Endodermal cell (in vitro differentiated cells): ENCODE measurements at regions not wholly inside any gene's neighbourhood (a gene's known extent, or its start where the extent isn't known, plus 50 kb on each side); places are given as distances from the start of the nearest gene placed in this dataset.

Experiments
- DNase-seq: peaks from one replicate; pipeline ENCODE4 v3.0.0-alpha.2; 2017
- H3K27ac ChIP-seq: 2 replicates; pipeline ENCODE4 v1.5.1; 2013; ENCODE audit warnings: mild to moderate bottlenecking, low read depth, low read length, moderate library complexity
- H3K27me3 ChIP-seq: 2 replicates; pipeline ENCODE4 v1.6.1; 2013; ENCODE audit warnings: mild to moderate bottlenecking, low read length, moderate library complexity; ENCODE audit not compliant: insufficient read depth, control insufficient read depth, poor library complexity, severe bottlenecking
- H3K36me3 ChIP-seq: 2 replicates; pipeline ENCODE4 v1.7.0; 2013; ENCODE audit warnings: mild to moderate bottlenecking, low read length, moderate library complexity; ENCODE audit not compliant: control insufficient read depth, insufficient read depth
- H3K4me1 ChIP-seq: one replicate; pipeline ENCODE4 v1.7.0; 2013; ENCODE audit warnings: low read length; ENCODE audit not compliant: control insufficient read depth, insufficient read depth
- H3K4me3 ChIP-seq: 2 replicates; pipeline ENCODE4 v1.5.1; 2013; ENCODE audit warnings: mild to moderate bottlenecking, low read length, moderate library complexity
- H3K9ac ChIP-seq: 2 replicates; pipeline ENCODE4 v1.6.1; 2013; ENCODE audit warnings: mild to moderate bottlenecking, low read length, moderate library complexity; ENCODE audit not compliant: poor library complexity, severe bottlenecking; ENCODE audit errors: extremely low read depth
- H3K9me3 ChIP-seq: 2 replicates; pipeline ENCODE4 v1.6.1; 2013; ENCODE audit warnings: mild to moderate bottlenecking, low read length, moderate library complexity; ENCODE audit not compliant: control insufficient read depth
- H3K27ac Mint-ChIP-seq: 2 replicates; pipeline ENCODE4 v1.8.0; 2020; ENCODE audit warnings: mixed read lengths
- H3K27me3 Mint-ChIP-seq: 2 replicates; pipeline ENCODE4 v1.8.0; 2021; ENCODE audit warnings: mild to moderate bottlenecking, mixed read lengths; ENCODE audit not compliant: insufficient read depth
- H3K36me3 Mint-ChIP-seq: 2 replicates; pipeline ENCODE4 v1.8.0; 2020; ENCODE audit warnings: low read depth, mixed read lengths
- H3K4me1 Mint-ChIP-seq: 2 replicates; pipeline ENCODE4 v1.8.0; 2020; ENCODE audit warnings: mixed read lengths
- H3K4me3 Mint-ChIP-seq: 2 replicates; pipeline ENCODE4 v1.8.0; 2020; ENCODE audit warnings: mild to moderate bottlenecking, moderate library complexity, mixed read lengths
- H3K9me3 Mint-ChIP-seq: 2 replicates; pipeline ENCODE4 v1.8.0; 2020; ENCODE audit warnings: mild to moderate bottlenecking, mixed read lengths
- CTCF ChIP-seq: fragments of 200-600 bp; sonication (generic); conservative IDR thresholded peaks from 2 replicates; pipeline ENCODE4 v1.5.0; 2021; ENCODE audit warnings: antibody characterized with exemption, mild to moderate bottlenecking
- WGBS, 2 experiments: methylation state at CpG; one replicate each; pipeline versions ENCODE4 v1.1.5 to v1.1.7; 2013; ENCODE audit warnings: missing lambda C conversion rate in 2 of 2, mixed read lengths in 1 of 2; ENCODE audit not compliant: insufficient coverage in 1 of 2, insufficient read length in 1 of 2; 5-methylcytosine and 5-hydroxymethylcytosine counted together

- H3K27me3 ChIP-seq: no peaks in the 10 kb centered on the region
- peak overlapping the region; percentile 99 for H3K9ac ChIP-seq
- H3K4me1 Mint-ChIP-seq: peaks cover 38% of the 10 kb centered on the region
- H3K9me3 ChIP-seq: no peaks in the 10 kb centered on the region
- H3K4me1 ChIP-seq: no peaks in the 10 kb centered on the region
- peak overlapping the region; percentile 100 for H3K27ac ChIP-seq
- no peaks in the 10 kb centered on the region for H3K9me3 Mint-ChIP-seq
- no peaks in the 10 kb centered on the region for H3K36me3 Mint-ChIP-seq
- no peaks in the 10 kb centered on the region for H3K36me3 ChIP-seq
- no peaks in the 10 kb centered on the region for H3K27me3 Mint-ChIP-seq
- no peak for TF ChIP-seq CTCF
- H3K4me3 Mint-ChIP-seq: peak overlapping the region; percentile 83
- H3K27ac Mint-ChIP-seq: peak overlapping the region; percentile 79
- peak; percentile 71 for DNase-seq
- WGBS, 2 experiments: 70 to 87% methylated on average over 7 to 12 of the region's 12 CpGs
- H3K4me3 ChIP-seq: peak overlapping the region; percentile 82
Observed at GRCh38 chr1:244968471-244968871, 104.1 kb upstream of the HNRNPU start.

- no peaks in the 10 kb centered on the region for H3K9me3 ChIP-seq
Observed at GRCh38 chr1:244967159-244967558, 102.8 kb upstream of the HNRNPU start.

GRCh38 chr1:244965185-244966030, 101.1 kb upstream of the HNRNPU start:
- Mint-ChIP-seq H3K36me3 (no peaks in the 10 kb centered on the region), H3K27me3 (no peaks in the 10 kb centered on the region), H3K4me1 (peaks cover 34% of the 10 kb centered on the region), H3K9me3 (no peaks in the 10 kb centered on the region), H3K4me3 (no peak overlapping the region), H3K27ac (no peak overlapping the region)
- no peak overlapping the region for H3K9ac ChIP-seq
- H3K4me3 ChIP-seq: no peak overlapping the region
- no peaks in the 10 kb centered on the region for H3K27me3 ChIP-seq
- TF ChIP-seq CTCF: no peak
- no peak for DNase-seq
- no peaks in the 10 kb centered on the region for H3K36me3 ChIP-seq
- H3K9me3 ChIP-seq: no peaks in the 10 kb centered on the region
- no peak overlapping the region for H3K27ac ChIP-seq
- WGBS, 2 experiments: 88 to 95% methylated on average over 5 to 8 of the region's 8 CpGs
- no peaks in the 10 kb centered on the region for H3K4me1 ChIP-seq

More at GRCh38 chr1:244967159-244967558, 102.8 kb upstream of the HNRNPU start:
- Histone ChIP-seq H3K27me3 (no peaks in the 10 kb centered on the region), H3K4me3 (no peak overlapping the region), H3K36me3 (no peaks in the 10 kb centered on the region), H3K9ac (no peak overlapping the region), H3K4me1 (no peaks in the 10 kb centered on the region), H3K27ac (no peak overlapping the region)
- H3K9me3 Mint-ChIP-seq: no peaks in the 10 kb centered on the region
- H3K4me1 Mint-ChIP-seq: peaks cover 33% of the 10 kb centered on the region
- no peak overlapping the region for H3K4me3 Mint-ChIP-seq
- no peaks in the 10 kb centered on the region for H3K27me3 Mint-ChIP-seq
- 100% methylated on average over 1 of the region's 2 CpGs for WGBS, 2 experiments
- no peak for TF ChIP-seq CTCF
- no peak overlapping the region for H3K27ac Mint-ChIP-seq
- DNase-seq: no peak
- no peaks in the 10 kb centered on the region for H3K36me3 Mint-ChIP-seq
